PC-9 (cell line): ENCODE measurements at regions not wholly inside any gene's neighbourhood (a gene's known extent, or its start where the extent isn't known, plus 50 kb on each side); places are given as distances from the start of the nearest gene placed in this dataset.

Experiments
- CTCF ChIP-seq: fragments of 200-600 bp; sonication (generic); conservative IDR thresholded peaks from 2 replicates; pipeline ENCODE4 v1.6.1; 2017; ENCODE audit warnings: mixed run types, antibody characterized with exemption, mild to moderate bottlenecking, moderate library complexity
- EZH2 ChIP-seq: fragments of 200-600 bp; sonication (generic); IDR thresholded peaks from 2 replicates; pipeline ENCODE4 v1.8.0; 2017; ENCODE audit warnings: antibody characterized with exemption, low read depth

- no peak for TF ChIP-seq CTCF
- no peak for TF ChIP-seq EZH2
Measured at GRCh38 chr3:43206632-43207031, 79.7 kb upstream of the SNRK start.
